ENCODE measurements at regions not wholly inside any gene's neighbourhood (a gene's known extent, or its start where the extent isn't known, plus 50 kb on each side); places are given as distances from the start of the nearest gene placed in this dataset.

DNA sequence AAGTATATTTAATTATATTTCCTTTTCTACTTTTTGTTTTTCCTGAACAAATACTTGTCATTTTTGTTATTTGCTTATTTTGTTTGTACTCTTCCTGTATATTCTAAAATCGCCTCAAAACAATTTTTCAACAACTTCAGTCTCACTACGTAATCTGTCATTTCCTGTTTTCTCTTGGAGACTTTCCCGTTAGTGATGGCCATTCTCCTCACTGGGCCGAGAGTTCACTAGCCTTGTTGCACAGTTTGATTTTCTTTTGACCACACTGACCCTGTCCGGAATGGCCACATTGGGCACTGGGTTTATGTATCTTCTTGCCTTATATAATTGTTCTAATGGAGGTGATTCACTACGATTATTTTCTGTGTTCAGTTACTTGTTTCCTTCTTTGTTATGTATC lies 726.1 kb downstream of the FAM181B start:
- no peaks in the 10 kb centered on the region for H3K27me3 ChIP-seq (replicated peaks; ENCODE audit: control insufficient read depth, insufficient read depth, low read length)
- no peaks in the 10 kb centered on the region for H3K36me3 ChIP-seq (ENCODE audit: control insufficient read depth, insufficient read depth, low read length, severe bottlenecking)
- no peak overlapping the region for H3K9ac ChIP-seq (ENCODE audit: low read length)
- H3K4me1 ChIP-seq (ENCODE audit: control insufficient read depth, insufficient read depth, low read length) = peaks cover 10% of the 10 kb centered on the region
- H3K9me3 ChIP-seq (ENCODE audit: control insufficient read depth, low read length) = no peaks in the 10 kb centered on the region
- H3K4me3 ChIP-seq (ENCODE audit: low read length) = no peak overlapping the region
- DNase-seq (ENCODE audit: low read depth) = no peak

- no peak for DNase-seq (ENCODE audit: low read depth)
- H3K9ac ChIP-seq (ENCODE audit: low read length) = no peak overlapping the region
- H3K4me1 ChIP-seq (ENCODE audit: control insufficient read depth, insufficient read depth, low read length) = peaks cover 10% of the 10 kb centered on the region
- H3K4me3 ChIP-seq (ENCODE audit: low read length) = no peak overlapping the region
- H3K9me3 ChIP-seq (ENCODE audit: control insufficient read depth, low read length) = no peaks in the 10 kb centered on the region
- no peaks in the 10 kb centered on the region for H3K36me3 ChIP-seq (ENCODE audit: control insufficient read depth, insufficient read depth, low read length, severe bottlenecking)
- H3K27me3 ChIP-seq (replicated peaks; ENCODE audit: control insufficient read depth, insufficient read depth, low read length) = no peaks in the 10 kb centered on the region
Observed at GRCh38 chr11:82004537-82005213, 729.0 kb downstream of the FAM181B start.

DNA sequence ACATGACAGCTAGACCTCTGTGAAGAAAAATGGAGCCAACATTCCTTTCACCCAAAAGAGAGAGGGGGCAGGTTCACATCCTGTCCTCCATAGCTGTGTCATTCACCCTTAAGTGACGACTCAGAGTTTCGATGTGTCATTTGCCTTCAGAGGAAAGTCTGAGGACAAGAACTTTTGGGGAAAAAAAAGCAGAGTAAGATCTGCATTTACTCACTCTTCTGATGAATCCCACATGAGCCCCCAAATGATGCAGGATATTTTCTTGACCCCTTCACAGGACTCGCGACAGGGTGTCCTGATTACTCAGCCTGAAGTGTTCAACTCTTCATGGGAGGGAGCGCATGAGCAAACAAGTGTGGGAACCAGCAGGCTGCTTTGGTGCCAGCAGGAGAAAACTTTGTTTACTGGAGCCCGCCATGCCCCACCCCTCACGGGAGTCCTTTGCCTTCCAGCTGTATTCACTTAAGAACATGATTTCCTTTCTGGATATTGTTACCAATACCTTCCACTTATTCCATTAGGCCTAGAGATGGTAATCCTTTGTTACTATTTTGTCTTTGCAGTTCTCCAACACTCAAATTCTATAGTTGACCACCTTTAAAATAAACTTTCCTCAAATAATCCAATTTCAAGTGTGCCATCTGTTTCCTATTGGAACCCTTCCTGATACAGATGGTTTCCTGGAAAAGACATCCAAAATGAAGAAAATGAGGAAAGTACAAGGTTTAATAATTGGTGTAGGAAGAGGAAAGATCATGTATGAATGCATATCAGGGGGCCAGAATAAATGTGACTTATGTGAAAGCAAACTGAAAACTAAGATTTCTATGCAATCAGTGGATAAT lies 729.8 kb downstream of the FAM181B start:
- Histone ChIP-seq H3K27me3 (replicated peaks; ENCODE audit: control insufficient read depth, insufficient read depth, low read length) (no peaks in the 10 kb centered on the region), H3K9ac (ENCODE audit: low read length) (no peak overlapping the region), H3K36me3 (ENCODE audit: control insufficient read depth, insufficient read depth, low read length, severe bottlenecking) (no peaks in the 10 kb centered on the region), H3K4me3 (ENCODE audit: low read length) (no peak overlapping the region), H3K4me1 (ENCODE audit: control insufficient read depth, insufficient read depth, low read length) (peaks cover 10% of the 10 kb centered on the region), H3K9me3 (ENCODE audit: control insufficient read depth, low read length) (no peaks in the 10 kb centered on the region)
- DNase-seq (ENCODE audit: low read depth) = no peak

GRCh38 chr11:82003024-82003423 lies 730.6 kb downstream of the FAM181B start:
- DNase-seq (ENCODE audit: low read depth) = no peak
- H3K9ac ChIP-seq (ENCODE audit: low read length) = no peak overlapping the region
- no peaks in the 10 kb centered on the region for H3K9me3 ChIP-seq (ENCODE audit: control insufficient read depth, low read length)
- no peaks in the 10 kb centered on the region for H3K36me3 ChIP-seq (ENCODE audit: control insufficient read depth, insufficient read depth, low read length, severe bottlenecking)
- no peak overlapping the region for H3K4me3 ChIP-seq (ENCODE audit: low read length)
- H3K4me1 ChIP-seq (ENCODE audit: control insufficient read depth, insufficient read depth, low read length) = peaks cover 10% of the 10 kb centered on the region
- H3K27me3 ChIP-seq (replicated peaks; ENCODE audit: control insufficient read depth, insufficient read depth, low read length) = no peaks in the 10 kb centered on the region

DNA sequence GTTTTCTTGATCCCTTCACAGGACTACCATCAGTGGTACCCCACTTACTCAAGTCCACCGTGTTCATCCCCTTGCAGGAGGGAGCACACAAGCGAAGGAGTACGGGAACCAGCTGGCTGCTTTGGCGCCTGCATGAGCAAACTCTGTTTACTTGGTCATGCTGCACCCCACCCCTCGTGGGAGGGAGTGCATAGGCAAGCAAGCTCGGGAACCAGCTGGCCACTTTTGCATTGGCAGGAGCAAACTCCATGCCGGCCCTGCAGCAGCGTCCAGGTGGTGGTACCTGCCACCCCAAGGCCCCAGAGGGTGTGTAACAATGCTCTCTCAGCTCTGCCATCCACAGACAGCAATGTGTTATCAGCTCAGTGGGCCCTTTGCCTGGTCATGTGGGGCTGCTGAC lies 737.8 kb downstream of the FAM181B start:
- no peaks in the 10 kb centered on the region for H3K36me3 ChIP-seq (ENCODE audit: control insufficient read depth, insufficient read depth, low read length, severe bottlenecking)
- no peak overlapping the region for H3K9ac ChIP-seq (ENCODE audit: low read length)
- H3K9me3 ChIP-seq (ENCODE audit: control insufficient read depth, low read length) = no peaks in the 10 kb centered on the region
- no peak overlapping the region for H3K4me3 ChIP-seq (ENCODE audit: low read length)
- H3K27me3 ChIP-seq (replicated peaks; ENCODE audit: control insufficient read depth, insufficient read depth, low read length) = no peaks in the 10 kb centered on the region
- H3K4me1 ChIP-seq (ENCODE audit: control insufficient read depth, insufficient read depth, low read length) = no peaks in the 10 kb centered on the region
- DNase-seq (ENCODE audit: low read depth) = no peak

GRCh38 chr11:81993755-81994154 lies 739.9 kb downstream of the FAM181B start:
- Histone ChIP-seq H3K4me3 (ENCODE audit: low read length) (no peak overlapping the region), H3K27me3 (replicated peaks; ENCODE audit: control insufficient read depth, insufficient read depth, low read length) (no peaks in the 10 kb centered on the region), H3K36me3 (ENCODE audit: control insufficient read depth, insufficient read depth, low read length, severe bottlenecking) (no peaks in the 10 kb centered on the region), H3K9me3 (ENCODE audit: control insufficient read depth, low read length) (no peaks in the 10 kb centered on the region), H3K4me1 (ENCODE audit: control insufficient read depth, insufficient read depth, low read length) (no peaks in the 10 kb centered on the region), H3K9ac (ENCODE audit: low read length) (no peak overlapping the region)
- DNase-seq (ENCODE audit: low read depth) = no peak

DNA sequence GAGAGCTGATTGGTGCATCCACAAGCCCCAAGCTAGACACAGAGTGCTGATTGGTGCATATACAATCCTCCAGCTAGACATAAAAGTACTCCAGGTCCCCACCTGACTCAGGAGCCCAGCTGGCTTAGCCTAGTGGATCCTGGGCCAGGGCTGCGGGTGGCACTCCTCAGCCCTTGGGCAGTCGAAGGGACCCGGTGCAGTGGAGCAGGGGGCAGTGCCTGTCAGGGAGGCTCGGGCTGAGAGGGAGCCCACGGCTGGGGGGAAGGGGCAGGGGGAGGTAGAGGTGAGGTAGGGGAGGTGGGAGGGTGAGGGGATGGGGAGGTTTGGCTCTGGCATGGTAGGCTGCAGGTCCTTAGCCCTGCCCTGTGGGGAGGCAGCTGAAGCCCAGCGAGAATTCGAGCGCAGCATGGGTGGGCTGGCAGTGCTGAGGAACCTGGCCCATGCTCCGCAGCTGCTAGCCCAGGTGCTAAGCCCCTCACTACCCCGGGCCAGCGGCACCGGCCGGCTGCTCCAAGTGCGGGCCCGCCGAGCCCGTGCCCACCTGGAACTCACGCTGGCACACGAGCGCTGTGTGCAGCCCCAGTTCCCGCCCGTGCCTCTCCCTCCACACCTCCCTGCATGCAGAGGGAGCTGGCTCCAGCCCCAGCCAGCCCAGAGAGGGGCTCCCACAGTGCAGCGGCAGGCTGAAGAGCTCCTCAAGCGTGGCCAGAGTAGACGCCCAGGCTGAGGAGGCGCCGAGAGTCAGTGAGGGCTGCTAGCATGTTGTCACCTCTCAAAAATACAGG lies 742.8 kb downstream of the FAM181B start:
- Histone ChIP-seq H3K36me3 (ENCODE audit: control insufficient read depth, insufficient read depth, low read length, severe bottlenecking) (no peaks in the 10 kb centered on the region), H3K9ac (ENCODE audit: low read length) (no peak overlapping the region), H3K27me3 (replicated peaks; ENCODE audit: control insufficient read depth, insufficient read depth, low read length) (no peaks in the 10 kb centered on the region), H3K4me3 (ENCODE audit: low read length) (no peak overlapping the region), H3K4me1 (ENCODE audit: control insufficient read depth, insufficient read depth, low read length) (no peaks in the 10 kb centered on the region), H3K9me3 (ENCODE audit: control insufficient read depth, low read length) (no peaks in the 10 kb centered on the region)
- no peak for DNase-seq (ENCODE audit: low read depth)

DNA sequence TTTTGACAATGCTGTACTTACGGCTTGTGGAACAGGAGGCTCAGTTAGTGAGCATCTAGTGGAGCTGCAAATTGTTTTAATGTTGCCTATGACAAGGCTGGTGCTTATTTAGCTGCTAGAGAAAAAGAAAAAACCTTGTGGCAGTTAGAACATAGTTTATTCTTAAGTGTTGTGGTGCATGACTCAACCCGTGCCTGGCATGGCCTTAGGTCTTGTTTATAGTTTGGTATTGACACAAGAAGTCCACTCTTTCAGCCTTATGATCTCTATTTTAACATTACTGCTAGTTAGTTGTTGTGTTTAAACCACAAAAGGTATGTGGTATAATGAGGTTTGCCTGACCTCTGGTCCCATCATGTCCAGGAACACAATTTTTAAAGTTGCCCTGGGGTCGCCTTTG lies 744.6 kb downstream of the FAM181B start:
- H3K4me1 ChIP-seq (ENCODE audit: control insufficient read depth, insufficient read depth, low read length) = no peaks in the 10 kb centered on the region

GRCh38 chr11:81987829-81988472 lies 745.7 kb downstream of the FAM181B start:
- DNase-seq (ENCODE audit: low read depth) = no peak
- Histone ChIP-seq H3K9me3 (ENCODE audit: control insufficient read depth, low read length) (peaks cover 3% of the 10 kb centered on the region), H3K36me3 (ENCODE audit: control insufficient read depth, insufficient read depth, low read length, severe bottlenecking) (no peaks in the 10 kb centered on the region), H3K9ac (ENCODE audit: low read length) (no peak overlapping the region), H3K4me1 (ENCODE audit: control insufficient read depth, insufficient read depth, low read length) (no peaks in the 10 kb centered on the region), H3K4me3 (ENCODE audit: low read length) (no peak overlapping the region), H3K27me3 (replicated peaks; ENCODE audit: control insufficient read depth, insufficient read depth, low read length) (no peaks in the 10 kb centered on the region)

More for the DNA sequence above, 744.6 kb downstream of the FAM181B start:
- no peaks in the 10 kb centered on the region for H3K36me3 ChIP-seq (ENCODE audit: control insufficient read depth, insufficient read depth, low read length, severe bottlenecking)
- no peak overlapping the region for H3K9ac ChIP-seq (ENCODE audit: low read length)
- H3K27me3 ChIP-seq (replicated peaks; ENCODE audit: control insufficient read depth, insufficient read depth, low read length) = no peaks in the 10 kb centered on the region
- no peak overlapping the region for H3K4me3 ChIP-seq (ENCODE audit: low read length)
- H3K9me3 ChIP-seq (ENCODE audit: control insufficient read depth, low read length) = peaks cover 3% of the 10 kb centered on the region
- no peak for DNase-seq (ENCODE audit: low read depth)

GRCh38 chr11:81986556-81987161 lies 747.0 kb downstream of the FAM181B start:
- H3K9ac ChIP-seq (ENCODE audit: low read length) = no peak overlapping the region
- H3K9me3 ChIP-seq (ENCODE audit: control insufficient read depth, low read length) = peaks cover 3% of the 10 kb centered on the region
- no peaks in the 10 kb centered on the region for H3K36me3 ChIP-seq (ENCODE audit: control insufficient read depth, insufficient read depth, low read length, severe bottlenecking)
- no peak for DNase-seq (ENCODE audit: low read depth)
- H3K4me1 ChIP-seq (ENCODE audit: control insufficient read depth, insufficient read depth, low read length) = no peaks in the 10 kb centered on the region
- no peaks in the 10 kb centered on the region for H3K27me3 ChIP-seq (replicated peaks; ENCODE audit: control insufficient read depth, insufficient read depth, low read length)
- no peak overlapping the region for H3K4me3 ChIP-seq (ENCODE audit: low read length)

All from adipocyte (in vitro differentiated cells).